D721Med (cell line): ENCODE measurements at regions not wholly inside any gene's neighbourhood (a gene's known extent, or its start where the extent isn't known, plus 50 kb on each side); places are given as distances from the start of the nearest gene placed in this dataset.

ENCODE experiments used
- DNase-seq: peaks from one replicate; pipeline ENCODE4 v3.0.0; 2011; ENCODE audit warnings: low spot score; ENCODE audit not compliant: insufficient read length
- FAIRE-seq: peaks from 2 replicates; lab custom pipeline; 2011; peaks lifted over from hg19 to GRCh38; lab: Jason Lieb, UNC
- CTCF ChIP-seq: IDR thresholded peaks from 2 replicates; pipeline ENCODE4 v1.5.1; 2012; ENCODE audit warnings: mild to moderate bottlenecking, control low read depth; ENCODE audit not compliant: insufficient read depth; ENCODE audit errors: missing control alignments

DNA sequence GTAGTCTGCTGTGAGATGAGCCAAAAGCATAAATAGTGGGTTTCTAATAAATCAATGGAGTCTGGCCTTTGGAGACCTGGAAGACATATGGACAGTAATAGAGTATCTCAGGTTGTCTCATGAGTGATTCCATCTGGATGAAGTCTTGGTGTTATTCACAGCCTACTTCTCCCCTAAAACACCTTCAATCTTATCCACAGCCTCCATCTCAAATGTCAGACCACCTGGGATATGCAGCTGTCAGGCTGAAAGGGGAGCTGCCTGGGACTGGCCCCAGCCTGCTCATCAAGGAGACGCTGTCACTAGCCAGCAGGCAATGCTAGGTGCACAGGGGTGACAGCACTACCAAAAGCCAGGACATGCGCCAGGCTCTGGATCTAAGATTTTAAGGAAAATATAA is 684.0 kb upstream of the ZEB2 start:
- TF ChIP-seq CTCF, result no peak
- no peak for DNase-seq
- FAIRE-seq, result no peak

DNA sequence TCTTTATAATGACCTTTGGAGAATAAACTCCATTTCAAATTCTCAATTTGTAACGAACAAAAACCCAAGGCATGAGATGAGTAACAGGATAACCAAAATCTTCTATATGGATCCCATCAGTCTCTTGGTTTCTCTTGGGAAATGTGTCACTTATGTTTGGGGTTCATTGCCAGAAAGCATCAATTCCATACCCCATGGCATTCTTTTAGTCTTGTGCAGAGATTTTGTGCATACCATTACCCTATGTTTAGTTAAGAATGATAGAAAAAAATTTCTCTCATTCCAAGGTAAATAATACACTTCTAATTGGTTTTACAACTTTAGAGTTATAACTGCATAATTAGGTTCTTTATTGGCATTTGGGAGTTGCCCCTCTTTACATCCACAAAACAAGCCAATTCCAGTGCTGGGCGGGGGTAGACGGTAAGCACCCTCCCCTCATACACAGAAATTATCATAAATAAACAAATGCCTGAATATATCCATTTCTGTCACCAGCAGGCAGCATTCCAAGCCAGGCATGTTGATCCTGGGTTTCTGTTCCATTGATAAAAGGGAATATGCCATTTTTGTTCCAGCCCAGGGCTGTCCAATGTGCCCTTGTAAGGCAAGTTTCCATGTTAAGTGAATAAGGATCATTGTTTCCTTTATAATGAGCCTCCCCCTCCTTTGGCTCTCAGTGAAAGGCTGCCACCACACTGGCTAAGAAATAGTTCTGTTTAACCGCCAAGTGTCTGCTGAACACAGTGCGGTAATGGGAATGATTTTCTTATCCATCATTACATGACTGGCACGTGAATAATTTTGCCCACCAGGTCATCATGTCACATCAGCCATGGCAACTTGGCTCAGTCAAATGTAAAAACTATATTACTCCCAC is 680.1 kb upstream of the ZEB2 start:
- FAIRE-seq (no peak), DNase-seq (no peak)

GRCh38 chr2:145199042-145199441 is 679.1 kb upstream of the ZEB2 start:
- FAIRE-seq, result no peak
- DNase-seq, result no peak
- TF ChIP-seq CTCF, result no peak

More for the DNA sequence above, 680.1 kb upstream of the ZEB2 start:
- TF ChIP-seq CTCF, result no peak

DNA sequence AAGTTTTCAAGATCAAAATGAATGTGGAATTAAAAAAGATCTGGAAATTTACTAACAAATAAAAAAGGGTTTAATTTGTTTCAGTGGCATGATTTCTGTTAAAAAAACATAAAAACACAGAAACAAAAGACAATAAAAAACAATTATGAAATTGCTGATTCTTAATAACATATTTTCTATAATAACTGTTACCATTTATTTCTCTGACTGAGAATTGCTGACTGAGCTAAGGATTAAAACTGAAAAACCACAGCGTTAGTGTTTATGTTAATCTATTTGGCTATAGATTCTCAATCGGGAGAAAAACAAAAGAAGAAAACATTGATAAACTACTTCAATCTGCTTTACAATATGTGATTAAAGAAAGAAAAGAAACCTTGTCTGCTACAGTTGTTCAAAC is 678.6 kb upstream of the ZEB2 start:
- TF ChIP-seq CTCF, result no peak
- no peak for DNase-seq
- no peak for FAIRE-seq

GRCh38 chr2:145197944-145198343 is 678.0 kb upstream of the ZEB2 start:
- no peak for DNase-seq
- FAIRE-seq, result no peak
- TF ChIP-seq CTCF, result no peak

GRCh38 chr2:145194673-145195072 is 674.8 kb upstream of the ZEB2 start:
- TF ChIP-seq CTCF, result no peak
- DNase-seq (no peak), FAIRE-seq (no peak)

- FAIRE-seq (no peak), DNase-seq (no peak)
- no peak for TF ChIP-seq CTCF
Measured at GRCh38 chr2:145190031-145190703, 670.2 kb upstream of the ZEB2 start.
